NOMO-1 (cell line): ENCODE measurements at regions not wholly inside any gene's neighbourhood (a gene's known extent, or its start where the extent isn't known, plus 50 kb on each side); places are given as distances from the start of the nearest gene placed in this dataset.
"Not testable (repeated sequence)": the region's sequence is repeated elsewhere in the genome, so short reads cannot be mapped to it uniquely, and the experiment has no call there.

Experiments
- DNase-seq, 2 experiments: peaks; one replicate each; lab custom pipeline; 2025; ENCODE audit not compliant: unreplicated experiment in 2 of 2; lab: John Stamatoyannopoulos, UW

- DNase-seq: no peak
Observed at GRCh38 chr2:187206471-187206870, 241.6 kb downstream of the CALCRL start.

DNA sequence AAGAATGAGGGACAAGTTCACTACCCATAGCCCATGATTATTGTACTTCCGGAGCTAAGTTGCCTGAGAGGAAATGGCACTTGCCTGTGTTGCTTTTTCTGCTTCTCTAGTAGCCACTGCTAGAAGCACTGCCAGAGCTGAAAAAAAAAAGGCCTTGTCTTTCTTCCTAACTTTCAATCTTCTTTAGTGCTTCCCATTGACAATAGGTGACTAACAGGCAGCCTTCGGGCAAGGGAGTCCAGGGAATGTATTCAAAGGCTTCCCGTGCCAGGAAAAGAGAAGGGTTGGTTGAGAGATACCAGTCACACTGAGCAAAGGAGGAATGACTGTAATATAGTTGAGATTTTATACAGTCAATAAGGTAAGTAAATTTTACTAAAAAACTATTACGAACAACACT is 242.0 kb downstream of the CALCRL start:
- no peak for DNase-seq

- DNase-seq: no peak
Observed at GRCh38 chr2:187198136-187198535, 249.9 kb downstream of the CALCRL start.

DNA sequence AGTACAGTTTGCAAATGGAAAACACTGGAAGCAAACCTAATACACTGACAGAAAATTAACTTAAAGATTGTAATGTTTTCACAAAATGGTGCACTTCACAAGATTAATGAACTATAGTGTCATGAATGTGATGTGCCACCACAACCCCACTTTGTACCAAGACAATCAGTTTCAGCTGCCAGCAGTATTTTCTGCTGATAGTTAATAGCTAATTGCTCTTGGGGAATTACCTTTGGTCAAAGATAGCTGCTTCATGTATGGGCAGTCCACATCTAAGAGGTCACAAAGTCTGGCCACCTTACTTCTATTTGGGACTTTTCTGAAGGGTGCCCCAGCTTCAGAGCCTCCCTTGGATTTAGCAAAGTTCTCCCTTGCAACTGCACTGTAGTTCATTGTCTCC is 254.0 kb downstream of the CALCRL start:
- DNase-seq: no peak

GRCh38 chr2:187188783-187189631 is 259.0 kb downstream of the CALCRL start:
- no peak for DNase-seq

DNA sequence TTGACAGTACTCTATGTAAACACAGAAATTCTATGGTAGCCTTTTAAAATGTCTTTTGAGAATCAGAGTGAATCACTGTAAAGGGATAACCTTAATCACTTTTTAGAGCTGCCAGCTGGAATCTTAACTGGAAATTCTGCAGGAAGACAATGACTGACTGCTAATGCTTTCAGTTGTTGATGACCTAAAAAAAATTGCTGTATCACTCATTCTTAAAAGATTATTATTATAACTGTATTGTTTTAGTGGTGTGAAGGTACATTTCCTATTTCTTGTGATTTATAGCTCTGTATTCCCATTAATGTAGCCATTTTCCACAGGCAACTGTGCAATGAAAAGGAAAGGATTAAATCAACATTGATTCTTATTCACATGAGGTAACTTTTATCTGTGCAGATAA is 260.5 kb downstream of the CALCRL start:
- DNase-seq: no peak

DNA sequence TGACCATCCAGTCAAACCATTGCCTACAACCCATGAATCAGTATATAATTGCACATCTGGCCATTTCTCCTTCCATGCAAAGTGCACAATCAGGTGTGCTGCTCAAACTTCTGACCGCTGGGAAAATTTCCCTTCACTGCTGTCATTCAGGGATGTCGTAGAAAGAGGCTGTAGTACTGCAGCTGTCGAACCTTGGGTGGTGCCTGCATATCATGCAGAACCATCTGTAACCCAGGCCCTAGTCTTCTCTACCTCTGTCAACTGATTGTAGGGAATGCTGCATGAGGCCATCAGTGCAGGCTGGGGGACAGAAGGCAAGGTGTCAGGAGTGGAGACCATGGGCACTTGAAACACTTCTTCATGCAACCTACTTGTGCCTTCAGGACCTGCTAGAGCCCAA is 267.5 kb downstream of the CALCRL start:
- DNase-seq: no peak

DNA sequence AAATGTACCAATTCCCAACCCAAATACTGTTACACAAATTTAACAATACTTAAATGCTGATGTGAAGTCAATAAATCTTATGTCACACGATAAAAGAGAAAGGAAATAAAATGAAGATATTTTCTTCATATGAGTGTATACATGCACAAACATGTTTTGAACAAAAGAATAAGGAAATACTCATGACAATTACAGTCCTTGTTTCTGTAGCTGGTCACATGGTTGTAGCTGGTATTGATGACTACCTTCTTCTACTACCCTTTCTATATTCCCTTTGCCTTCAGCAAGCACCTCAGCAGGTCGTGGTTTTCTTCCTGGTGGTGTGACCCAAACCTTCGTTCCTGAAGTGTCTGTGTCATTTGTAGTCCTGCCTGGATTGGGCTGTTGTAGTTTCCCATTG is 269.2 kb downstream of the CALCRL start:
- DNase-seq: not testable (repeated sequence)

- DNase-seq: no peak
Observed at GRCh38 chr2:187177253-187177652, 270.8 kb downstream of the CALCRL start.

DNA sequence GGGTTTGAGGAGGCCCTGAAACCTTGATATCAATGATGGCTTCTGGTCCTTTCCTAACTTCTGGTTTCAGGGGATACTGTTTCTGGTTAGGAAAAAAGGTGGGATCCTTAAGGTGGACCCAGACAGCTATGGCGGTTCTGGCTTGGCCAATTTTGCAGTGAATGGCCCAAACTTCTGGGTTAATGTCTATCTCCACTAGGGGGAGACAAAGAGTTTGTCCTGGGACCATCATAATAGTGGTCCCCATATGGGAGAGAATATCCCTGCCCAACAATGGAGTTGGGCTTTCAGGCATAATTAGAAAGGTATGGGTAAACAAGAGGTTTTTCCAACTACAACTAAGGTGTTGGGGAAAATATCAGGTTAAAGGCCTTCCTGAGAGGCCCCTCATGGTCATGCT is 273.5 kb downstream of the CALCRL start:
- no peak for DNase-seq

GRCh38 chr2:187171318-187171717 is 276.7 kb downstream of the CALCRL start:
- no peak for DNase-seq

GRCh38 chr2:187169864-187170263 is 278.2 kb downstream of the CALCRL start:
- DNase-seq: no peak

DNA sequence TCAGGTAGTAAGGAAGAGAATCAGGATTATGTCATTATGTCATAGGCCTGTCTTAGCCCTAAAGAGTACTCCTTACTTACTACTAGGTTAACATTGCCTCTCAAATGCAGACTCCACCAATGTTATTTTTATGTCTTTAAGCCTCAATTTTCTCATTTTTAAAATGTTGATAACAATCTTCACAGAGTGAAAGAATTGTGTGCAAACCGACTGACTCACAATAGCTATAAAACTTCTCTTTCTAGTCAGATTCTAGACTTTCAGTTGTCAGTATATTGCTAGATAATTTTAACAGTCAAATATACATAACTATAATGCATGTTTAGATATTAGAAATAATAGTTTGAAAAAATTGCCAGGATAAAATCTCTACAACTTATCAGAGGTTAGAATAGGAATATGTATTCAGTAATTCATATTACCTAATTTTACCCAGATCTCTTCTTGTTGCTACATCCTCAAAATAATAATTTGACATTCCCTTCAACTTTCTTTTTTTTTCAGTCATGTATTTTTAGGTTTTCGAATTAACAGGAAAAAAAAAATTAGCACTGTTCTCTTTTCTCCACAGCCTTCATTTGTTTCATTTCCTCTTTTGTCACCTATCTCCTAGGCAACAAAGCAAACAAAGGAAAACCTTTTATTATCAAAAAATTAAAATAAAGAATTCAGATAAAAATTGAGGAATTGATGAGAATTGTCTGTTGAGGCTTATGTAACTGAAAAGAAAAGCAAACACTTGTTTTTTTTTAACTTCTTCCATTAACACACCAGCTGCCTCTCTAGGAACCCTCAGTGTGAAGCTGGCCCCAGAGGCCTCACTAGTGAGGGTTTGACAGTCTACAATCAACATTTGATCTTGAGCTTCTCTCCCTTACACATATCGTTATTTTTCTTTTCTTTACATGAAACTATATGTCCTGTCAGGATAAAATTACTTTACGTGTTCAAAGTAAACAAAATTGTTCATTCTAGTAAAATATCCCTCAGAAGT is 279.0 kb downstream of the CALCRL start:
- peak; percentile 60 to 89 for DNase-seq

- no peak for DNase-seq
Observed at GRCh38 chr2:187167491-187167890, 280.6 kb downstream of the CALCRL start.

DNA sequence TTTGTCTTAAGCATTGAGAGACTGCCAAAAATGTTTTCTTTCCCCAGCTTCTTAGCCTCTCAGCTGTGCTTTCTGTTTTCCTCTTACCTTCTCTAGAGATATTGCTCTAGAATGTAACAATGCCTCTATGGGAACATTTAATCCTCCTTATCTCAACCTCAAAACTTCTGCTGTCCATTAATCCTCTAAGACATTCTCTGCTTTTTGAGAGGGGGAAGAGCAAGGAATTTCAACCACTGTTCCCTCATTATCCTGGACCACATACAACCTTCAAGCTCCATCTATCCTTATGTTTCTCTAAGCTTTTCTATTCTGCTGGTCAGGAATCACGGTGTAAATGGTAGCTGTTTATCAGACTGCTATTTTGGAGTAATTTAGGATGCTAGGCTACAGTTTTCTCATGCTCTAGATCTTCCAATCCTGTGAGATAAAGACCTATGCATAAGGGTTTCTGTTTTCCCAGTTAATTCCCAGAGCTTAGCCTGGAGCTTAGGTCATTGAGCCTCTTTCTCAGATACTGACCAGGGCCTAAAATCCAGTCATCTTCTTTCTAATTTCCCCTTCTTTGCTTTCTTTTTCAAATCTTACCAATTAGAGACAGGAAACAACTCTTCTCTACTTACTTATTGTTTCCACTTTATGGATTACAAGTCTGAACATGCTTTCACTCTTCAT is 282.0 kb downstream of the CALCRL start:
- no peak for DNase-seq

DNA sequence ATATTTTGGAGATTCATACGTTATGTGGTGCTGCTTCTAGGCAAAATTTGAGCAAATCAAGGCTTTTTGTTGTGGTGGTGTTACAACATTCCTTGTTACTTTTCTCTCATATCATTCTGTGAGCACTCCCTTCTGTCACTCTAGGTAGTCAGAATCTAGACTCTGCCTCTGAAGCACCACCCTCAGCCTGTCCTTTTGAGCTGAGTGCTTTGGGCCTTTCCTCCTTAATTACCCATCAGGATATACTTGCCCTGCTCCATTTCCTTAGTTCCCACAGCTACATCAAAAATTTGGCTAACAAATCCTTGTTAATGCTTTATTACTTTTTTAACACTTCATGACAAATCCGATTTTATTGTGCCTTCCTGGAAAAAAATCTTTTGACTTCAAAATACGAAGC is 289.6 kb downstream of the CALCRL start:
- no peak for DNase-seq

- DNase-seq: no peak
Observed at GRCh38 chr2:187157046-187157445, 291.0 kb downstream of the CALCRL start.

GRCh38 chr2:187155476-187155875 is 292.6 kb downstream of the CALCRL start:
- DNase-seq: no peak

GRCh38 chr2:187150670-187151069 is 297.4 kb downstream of the CALCRL start:
- no peak for DNase-seq

DNA sequence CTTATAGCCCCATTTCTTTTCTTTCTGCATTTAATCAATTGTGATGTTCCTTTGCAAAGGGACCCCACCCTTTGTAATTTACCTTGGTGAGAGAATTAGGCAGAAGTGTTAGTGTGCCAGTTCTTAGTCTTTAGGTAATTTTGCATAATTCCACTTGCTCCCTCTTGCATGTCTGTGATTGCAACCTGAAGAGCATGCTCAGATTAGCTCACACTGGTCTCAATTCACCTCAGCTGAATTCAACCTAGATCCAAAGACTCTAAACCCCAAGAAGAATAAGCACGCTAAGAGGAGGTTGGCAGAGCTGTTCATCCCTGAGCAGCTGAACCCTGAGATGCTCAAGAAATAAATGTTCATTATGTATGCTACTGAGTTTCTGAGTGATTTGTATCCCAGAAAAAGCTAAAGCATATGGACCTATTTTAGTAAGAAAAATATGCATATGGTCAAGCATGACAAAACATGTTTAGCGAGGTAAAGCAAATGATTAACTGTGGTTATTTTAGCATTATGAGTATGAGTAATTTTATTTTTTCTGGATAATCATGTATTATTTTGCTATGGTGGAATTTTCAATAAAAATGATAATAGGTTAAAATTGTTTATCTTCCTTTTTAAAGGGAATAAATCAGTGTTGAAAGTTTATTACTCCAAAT is 299.2 kb upstream of the ZSWIM2 start:
- DNase-seq: no peak

GRCh38 chr2:187143537-187143936 is 294.6 kb upstream of the ZSWIM2 start:
- DNase-seq: no peak
